SK-MEL-5 (cell line): ENCODE measurements at regions not wholly inside any gene's neighbourhood (a gene's known extent, or its start where the extent isn't known, plus 50 kb on each side); places are given as distances from the start of the nearest gene placed in this dataset.

Experiments used
- DNase-seq: peaks from one replicate; pipeline ENCODE4 v3.0.0-alpha.2; 2016; ENCODE audit warnings: low read depth, low spot score
- in situ Hi-C: cut with HindIII; loops from 2 replicates; pipeline ENCODE4 v1.10.0; 2016; ENCODE audit warnings: low sequenced_read_pairs, high pct_unique_total_duplicates, low pct_unique_long_range_greater_than_20kb

DNA sequence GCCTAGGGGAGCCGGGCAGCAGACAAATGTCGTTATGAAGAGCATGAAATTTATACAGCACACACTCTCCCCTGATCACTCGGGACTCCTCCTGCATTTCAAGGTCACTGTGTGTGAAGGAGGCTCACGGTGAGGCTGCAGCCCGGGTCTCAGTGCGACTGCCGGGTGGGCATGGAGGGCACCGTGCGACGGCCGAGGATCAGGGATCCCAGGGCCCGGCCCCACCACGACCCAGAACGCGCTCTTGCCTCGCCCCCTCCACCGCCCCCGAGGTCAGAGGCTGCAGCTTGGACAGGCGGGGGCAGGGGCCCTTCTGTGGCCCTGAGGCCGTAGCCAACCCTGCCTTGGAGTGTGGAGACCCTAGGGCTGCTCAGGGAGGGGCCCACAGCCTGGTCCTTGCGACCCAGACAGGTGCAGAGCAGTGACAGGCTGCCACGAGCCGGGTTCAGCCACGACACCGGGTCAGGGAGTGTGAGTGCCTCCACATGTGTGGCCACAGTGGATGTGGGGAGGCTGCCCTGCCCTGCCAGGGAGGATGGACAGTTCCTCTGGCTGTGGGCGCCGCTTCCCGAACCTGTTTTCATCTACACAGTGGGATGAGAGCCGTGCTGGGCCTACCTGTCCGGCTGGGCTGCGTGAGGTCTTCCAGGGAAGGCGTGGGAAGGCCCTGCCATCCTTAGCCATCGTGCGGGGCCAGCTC, 89.3 kb upstream of the NKX1-1 start:
- no peak for DNase-seq
- in situ Hi-C loops: no loop called here

DNA sequence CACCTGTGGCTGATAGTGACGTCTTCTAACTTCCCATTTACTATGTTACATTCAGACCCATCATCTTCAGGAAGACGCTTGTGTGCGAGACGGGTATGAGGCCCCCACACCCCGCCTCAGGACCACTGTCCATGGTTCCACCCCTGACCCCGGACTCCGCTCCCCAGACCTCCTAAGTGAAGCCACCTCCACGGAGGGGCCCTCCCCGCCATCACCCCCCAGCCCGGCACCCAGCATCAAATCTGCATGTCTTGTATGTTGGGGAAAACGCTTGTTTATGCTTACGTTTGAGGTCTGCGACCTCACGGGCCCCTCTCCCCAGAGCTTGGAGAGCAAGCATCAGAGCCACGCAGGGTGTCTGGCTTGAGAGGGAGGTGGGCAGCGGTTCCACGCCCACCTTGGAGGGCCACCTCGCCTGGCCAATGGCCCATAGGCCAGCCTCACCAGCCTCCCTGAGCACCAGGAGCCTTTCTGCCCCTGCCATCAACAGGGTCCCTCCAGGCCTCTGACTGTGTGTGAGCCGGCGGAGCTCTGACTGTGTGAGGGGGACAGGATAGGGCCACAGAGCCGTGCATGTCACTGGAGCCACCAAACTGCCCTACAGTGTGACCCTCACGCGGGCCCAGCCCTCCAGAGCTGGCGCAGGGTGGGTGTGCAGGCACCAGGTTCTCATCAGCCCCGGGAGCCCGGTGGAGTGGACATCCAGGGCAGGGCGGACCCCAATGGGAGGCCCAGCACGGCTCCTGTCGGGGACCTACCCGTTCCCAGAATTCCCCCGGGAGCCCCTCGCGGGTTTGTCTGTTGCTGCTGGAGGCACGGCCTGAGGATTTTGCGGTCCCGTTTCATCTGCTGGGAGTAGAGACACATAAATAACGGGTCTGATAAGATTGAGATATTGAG, 88.4 kb upstream of the NKX1-1 start:
- no peak for DNase-seq
- in situ Hi-C loops: no loop called here

DNA sequence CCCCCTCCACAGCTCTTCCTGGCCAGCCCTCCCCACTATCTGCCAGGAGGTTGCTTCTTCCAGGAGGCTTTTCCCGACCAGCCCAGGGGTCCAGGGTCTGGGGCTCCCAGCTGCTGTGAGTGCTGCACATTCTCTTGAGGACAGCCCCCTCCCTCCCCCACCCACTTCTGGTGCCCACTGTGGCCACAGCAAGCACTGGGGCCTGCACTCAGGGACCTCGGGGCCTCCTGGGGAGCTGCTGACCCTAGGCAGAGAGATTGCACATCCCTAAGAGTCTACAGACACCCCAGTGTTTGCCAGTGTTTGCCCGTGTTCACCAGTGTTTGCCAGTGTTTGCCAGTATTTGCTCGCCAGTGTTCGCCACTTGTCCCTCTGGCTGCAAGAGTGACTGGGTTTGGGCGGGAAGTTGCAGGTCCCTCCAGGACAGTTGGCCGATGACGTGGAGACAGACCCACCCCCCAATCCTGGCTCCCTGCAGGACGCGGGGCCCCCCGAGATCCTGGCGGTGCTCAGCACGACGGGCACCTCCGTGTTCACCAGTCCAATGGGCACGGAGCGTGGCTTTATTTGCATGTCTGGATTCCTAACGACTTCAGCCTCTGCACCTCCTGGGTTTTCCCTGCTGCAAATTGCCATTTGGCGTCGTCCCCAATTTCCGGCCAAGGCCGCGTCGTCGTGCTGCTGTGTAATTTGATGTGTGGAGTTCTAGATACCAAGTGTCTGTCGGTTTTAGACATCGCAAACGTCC, 87.5 kb upstream of the NKX1-1 start:
- in situ Hi-C loops: no loop called here

DNA sequence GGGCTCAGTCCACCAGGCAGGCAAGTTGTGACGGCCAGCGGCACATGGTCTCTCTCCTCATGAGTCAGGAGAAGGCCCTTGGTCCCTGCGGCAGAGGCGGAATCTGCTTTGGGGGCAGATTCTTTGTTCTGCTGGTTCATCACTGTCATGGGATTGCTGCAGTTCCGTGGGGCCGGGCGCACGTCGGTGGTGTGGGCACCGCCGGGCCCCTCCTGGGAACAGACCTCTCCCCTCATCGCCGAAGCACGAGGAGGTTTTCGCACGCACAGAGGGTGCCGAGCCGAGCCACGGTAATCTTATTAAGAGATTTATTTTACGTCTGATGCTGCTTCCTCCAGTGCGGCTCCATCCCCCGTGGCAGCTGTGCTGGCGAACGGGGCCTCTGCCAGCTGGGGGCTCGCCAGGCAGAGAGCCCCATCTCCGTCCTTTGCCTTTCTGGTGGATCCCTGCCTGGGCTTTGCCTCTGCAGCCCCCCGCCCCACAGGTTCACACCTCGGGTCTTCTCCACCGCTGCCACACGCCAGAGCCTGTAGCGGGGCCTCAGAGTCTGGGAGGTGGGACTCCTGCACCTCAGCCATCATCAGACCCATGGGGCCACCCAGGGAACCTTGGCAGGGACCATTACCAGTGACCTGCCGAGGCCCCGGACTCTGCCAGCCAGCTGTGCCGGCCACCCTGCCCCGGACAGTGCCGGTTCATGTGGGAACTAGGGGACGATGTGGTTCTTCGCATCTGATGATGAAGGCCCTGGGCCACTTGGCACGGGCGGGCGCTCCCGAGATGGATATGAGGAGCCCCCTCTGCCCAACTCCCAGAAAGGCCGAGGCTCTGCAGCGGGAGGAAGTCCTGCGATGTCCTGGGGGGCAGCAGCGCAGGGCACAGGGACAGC, 86.7 kb upstream of the NKX1-1 start:
- DNase-seq: peak; percentile 59

More for the DNA sequence above, 87.5 kb upstream of the NKX1-1 start:
- DNase-seq: no peak

DNA sequence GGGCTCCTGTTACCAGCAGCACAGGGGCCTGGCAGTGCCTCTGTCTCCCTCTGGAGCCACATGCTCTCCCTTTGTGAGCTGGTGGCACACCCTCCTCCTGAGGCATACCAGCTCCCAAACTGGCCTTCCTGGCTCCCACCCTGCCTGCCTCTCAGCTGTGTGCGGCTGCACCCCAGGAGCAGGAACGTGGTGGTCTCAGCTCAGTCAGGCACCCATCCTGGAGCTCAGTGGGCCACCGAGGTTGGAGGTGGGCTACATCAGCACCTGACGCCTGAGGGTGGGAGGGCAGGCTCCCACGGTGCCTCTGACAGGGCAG, 85.9 kb upstream of the NKX1-1 start:
- in situ Hi-C loops: no loop called here
- no peak for DNase-seq

More for the DNA sequence above, 86.7 kb upstream of the NKX1-1 start:
- in situ Hi-C loops: no loop called here

DNA sequence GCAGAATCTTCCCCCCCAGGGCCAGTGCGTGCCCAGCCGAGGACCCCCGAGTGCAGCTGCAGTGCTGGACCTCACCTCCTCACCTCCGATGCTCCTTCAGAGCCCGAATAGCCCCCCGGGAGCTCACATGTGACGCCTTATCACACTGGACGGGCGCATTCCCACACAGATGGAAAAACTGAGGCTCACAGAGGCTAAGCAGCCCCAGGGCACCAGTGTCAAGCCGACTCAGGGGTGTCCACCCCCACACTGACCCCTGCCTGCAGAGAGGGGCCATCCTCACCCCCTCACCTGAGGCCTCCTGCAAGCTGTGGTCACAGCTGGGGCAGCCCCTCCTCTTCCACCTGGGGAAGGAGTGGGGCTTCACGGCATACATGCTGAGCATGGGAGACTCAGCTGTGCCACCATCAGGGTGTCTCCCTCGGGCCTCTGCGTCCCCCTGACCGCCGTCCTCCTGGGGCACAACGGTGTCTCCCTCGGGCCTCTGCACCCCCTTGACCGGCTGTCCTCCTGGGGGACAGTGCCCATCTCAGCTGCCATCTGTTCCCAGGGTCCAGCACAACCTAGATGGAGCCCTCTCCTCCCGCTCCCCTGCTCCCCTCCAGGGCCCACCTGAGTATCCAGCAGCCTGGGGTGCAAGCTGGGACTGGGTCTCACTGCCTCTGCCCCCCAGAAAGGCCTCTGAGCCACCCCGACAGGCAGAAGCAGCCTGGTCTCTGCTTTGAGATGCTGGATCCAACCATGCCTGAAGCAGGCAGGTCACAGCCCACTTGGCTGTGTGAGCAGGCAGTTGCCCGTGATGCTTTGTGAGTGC, 85.3 kb upstream of the NKX1-1 start:
- in situ Hi-C loops: no loop called here

DNA sequence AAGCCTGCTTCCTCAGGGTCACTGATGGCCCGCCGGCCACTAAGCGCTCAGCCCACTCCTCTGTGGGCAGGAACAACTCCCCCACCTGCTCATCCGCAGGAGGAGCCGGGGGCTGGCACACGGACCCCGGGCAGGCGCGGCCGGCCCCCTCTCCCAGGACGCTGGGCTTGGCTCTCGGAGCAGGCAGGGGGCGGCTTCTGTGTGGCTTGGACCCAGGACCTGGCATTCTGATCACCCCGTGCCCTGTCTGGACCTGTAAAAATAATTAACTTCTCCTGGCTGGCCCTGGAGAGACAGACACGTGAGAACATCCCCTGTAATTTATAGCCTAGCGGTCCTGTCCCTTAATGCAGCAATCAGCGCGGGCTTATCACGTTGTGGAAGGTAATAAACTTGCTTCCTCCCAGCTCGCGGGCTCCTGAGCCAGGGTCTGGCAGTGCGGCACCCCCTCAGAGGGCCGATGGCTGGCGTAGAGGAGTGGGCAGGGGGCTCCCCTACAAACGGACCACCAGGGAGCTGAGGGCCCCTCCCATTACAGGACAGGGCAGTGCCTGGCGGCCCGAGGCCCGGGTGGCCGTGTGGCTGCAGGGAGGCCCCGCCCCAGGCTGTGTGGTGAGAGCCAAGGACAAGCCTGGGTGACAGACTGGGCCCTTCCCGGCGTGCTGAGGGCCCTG, 84.5 kb upstream of the NKX1-1 start:
- in situ Hi-C loops: no loop called here
- DNase-seq: no peak

More for the DNA sequence above, 85.3 kb upstream of the NKX1-1 start:
- DNase-seq: no peak

DNA sequence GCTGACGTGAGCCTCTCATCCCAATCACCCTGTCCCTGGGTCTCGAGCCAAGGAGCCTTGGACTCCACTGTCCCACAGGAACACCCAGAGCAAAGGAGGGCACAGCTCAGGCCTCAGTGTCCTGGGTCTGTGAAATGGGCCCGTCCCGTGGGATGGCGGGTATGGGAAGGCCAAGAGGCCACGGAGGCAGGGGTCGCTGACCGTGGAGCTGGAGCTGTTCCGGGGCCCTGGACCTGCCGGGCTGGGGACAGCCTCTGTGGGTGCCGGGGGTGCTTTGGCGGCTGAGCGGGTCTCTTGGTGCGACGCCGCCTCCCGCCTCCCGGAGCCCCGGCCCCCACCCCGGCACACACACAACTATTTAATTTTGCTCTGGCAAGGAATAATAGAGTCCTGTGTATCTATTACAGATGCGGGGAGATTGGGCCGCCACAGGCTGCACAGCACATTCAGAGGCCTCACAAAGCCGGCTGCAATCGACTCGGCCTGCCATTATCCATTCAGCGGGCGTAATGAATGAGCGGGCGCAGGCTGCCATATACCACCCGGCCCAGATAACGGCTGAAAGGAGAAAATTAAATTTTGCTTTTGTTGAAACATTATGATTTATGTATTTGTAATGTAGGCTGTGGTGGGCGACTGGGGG, 83.9 kb upstream of the NKX1-1 start:
- in situ Hi-C loops: no loop called here
- no peak for DNase-seq

DNA sequence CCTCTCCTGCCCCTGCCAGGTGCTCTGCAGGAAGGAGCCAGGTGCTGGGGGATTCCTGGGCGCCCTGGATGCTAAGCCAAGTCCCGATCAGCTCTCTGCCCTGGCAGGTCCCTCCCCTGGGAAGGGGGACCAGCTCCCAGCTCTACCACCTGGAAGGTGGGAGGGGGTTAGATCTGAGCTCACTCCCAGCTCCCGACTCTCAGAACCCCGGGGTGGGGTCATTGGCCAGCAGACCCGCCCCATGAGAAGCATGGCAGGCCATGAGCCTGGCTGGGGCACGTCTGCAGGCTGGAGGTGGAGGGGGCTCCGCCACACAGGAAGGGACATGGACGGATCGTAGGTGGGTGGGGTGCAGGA, 83.4 kb upstream of the NKX1-1 start:
- in situ Hi-C loops: no loop called here
- no peak for DNase-seq

DNA sequence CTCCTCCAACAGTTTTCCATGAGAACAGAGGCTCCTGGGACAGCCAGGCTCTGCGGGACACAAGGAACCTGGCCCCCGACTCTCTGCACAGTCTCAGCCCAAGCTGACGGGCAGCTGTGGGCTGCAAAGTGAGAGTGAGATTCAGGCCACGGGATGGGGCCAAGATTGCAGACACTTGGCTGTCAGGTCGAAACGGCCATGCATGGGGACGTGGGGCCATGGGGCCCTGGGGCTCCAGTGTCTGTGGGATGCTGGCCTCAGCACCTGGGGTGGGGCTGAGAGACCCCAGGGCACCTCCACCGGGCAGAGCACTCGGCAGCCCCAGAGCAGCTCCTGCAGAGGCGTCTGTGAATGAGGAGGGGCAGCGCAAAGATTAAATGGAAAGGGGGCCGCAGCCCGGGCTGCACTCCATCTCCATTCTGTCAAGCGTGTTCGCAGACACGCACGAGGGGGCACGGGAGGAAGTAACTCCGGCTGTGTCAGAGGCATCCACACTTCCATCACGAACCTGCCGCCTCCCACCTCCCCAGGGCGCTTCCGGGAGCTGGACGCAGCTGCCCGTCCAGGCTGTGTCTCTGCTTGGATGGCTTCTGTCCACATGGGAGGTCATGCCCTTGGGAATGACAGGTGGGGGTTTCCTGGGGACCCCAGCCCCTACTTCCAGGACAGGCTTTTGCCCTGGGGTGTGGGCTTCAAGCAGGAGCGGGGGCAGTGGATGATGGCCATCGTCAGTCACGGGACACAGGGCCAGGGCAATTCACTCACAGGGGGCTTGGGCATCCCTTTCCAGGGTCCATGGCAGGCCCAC, 82.8 kb upstream of the NKX1-1 start:
- no peak for DNase-seq
- in situ Hi-C loops: no loop called here

DNA sequence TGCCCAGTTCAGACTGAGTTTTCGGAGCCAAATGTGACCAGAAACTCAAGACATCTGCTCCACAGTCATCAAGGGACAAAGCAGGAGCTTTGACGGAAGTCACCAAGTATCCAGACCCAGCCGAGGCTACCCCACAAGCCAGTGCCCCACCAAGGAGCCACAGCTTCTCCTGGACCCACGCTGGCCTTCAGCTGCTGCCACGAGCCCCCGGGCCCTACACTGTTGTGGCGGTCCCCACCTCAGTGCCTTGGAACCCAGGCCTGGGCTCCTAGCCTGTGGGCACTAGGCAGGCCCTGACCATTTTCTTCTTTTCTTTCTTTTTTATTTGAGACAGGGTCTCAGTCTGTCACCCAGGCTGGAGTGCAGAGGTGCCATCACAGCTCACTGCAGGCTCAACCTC, 82.1 kb upstream of the NKX1-1 start:
- DNase-seq: no peak
- in situ Hi-C loops: no loop called here

DNA sequence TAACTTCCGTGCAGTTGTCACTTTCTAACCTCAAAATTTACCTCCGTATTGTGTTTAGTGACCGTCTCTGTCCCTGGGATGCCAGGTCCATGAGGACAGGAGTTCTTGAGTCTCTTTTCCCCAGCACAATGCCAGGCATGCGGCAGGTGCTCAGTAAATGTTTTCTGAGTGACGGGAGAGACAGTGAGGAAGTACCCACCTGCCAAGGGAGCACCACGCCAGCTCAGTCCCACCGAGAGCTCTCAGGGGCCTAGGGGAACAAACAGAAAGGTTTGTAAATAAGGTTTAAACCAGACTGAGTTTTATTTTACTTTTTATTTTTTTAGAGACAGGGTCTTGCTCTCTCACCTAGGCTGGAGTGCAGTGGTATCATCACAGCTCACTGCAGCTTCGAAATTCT, 81.5 kb upstream of the NKX1-1 start:
- DNase-seq: no peak
- in situ Hi-C loops: no loop called here

DNA sequence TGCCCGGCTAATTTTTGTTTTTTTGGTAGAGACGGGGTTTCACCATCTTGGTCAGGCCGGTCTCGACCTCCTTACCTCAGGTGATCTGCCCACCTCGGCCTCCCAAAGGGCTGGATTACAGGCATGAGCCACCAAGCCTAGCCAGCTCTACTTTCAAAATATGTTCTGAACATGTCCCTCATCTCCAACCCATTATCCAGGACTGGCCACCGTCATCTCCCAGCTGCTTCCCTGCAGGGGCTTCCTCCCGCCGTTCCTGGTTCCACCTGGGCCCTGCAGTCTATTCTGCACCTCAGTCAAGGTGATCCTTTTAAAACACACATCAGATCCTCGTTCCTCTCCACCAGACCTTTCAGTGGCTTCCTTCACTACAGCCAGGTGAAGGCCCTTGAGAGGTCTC, 80.9 kb upstream of the NKX1-1 start:
- in situ Hi-C loops: no loop called here

DNA sequence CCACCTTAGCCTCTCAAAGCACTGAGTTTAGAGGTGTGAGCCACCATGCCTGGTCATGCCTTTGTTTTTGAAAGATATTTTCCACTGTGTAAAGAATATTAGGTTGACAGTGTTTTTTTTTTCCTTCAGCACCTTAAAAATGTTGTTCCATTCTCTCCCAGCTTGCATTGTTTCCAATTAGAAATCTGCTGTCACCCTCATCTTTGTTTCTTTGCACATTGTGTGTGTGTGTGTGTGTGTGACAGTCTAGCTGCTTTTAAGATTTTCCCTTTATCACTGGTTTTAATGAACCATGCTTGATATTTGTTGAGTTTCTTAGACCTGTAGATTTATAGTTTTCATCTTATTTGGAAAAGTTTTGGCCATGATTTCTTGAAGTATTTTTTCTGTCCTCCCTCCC, 79.0 kb upstream of the NKX1-1 start:
- no peak for DNase-seq
- in situ Hi-C loops: no loop called here

More for the DNA sequence above, 80.9 kb upstream of the NKX1-1 start:
- DNase-seq: no peak

DNA sequence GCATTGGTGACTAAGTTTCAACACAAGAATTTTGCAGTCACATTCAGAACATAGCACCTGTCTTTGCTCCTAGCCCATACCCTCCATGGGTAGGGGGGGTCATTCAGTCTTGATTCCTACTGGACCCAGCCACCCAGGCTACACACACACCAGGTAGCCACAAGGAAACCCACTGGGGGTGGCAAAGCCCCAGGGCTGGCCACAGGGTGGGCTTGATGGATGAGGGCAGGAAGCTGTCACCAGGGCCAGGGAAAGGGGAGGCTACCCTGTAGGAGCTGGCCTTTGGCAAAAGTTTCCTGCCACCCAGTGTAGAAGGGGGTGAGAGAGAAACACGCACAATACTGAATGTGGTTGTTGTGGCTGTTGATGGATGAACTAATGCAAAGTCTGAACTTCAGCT, 74.5 kb upstream of the NKX1-1 start:
- DNase-seq: no peak
- in situ Hi-C loops: no loop called here
